ENCODE measurements at regions not wholly inside any gene's neighbourhood (a gene's known extent, or its start where the extent isn't known, plus 50 kb on each side); places are given as distances from the start of the nearest gene placed in this dataset.

DNA sequence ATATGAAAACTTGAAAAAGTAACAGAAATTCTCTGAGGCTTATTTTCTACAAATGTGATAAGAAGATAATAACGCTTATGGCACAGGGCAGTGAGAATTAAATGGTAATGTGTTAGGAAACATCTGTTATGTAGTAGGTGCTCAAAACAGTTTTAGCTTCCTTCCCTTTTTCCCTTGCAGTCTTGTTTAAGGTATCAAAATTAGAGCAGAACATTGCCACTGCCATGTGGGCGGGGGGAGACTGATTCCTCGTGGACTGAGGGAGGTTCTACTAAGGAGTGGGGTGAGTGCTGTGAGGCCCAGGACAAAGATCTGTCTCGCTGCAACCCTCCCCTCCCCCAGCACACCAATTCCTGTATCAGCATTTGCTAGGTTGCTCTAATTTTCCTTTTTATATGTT, 702.4 kb downstream of the TUSC7 start:
- Mint-ChIP-seq H3K4me3 (no peak overlapping the region), H3K27me3 (peaks cover 2% of the 10 kb centered on the region), H3K27ac (no peak overlapping the region), H3K9me3 (peaks cover 19% of the 10 kb centered on the region), H3K36me3 (no peaks in the 10 kb centered on the region), H3K4me1 (no peaks in the 10 kb centered on the region)

DNA sequence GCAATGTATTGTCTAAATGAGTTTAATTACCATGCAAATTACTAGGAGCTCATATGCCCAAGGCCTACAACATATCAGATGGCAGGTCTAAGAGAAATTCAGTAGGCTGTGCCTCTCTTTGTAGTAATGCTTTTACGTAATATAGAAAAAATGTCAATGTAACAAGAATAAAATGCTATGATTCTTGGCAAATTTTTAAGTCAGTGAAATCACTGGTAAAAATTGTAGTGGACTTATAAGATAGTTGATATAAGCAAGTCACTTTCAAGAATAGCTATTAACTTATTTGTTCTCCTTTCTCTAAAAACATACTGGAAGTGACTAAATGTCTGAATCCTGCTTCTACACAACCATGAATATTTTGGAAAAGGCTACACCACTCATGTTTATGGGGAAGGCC, 707.8 kb downstream of the TUSC7 start:
- Mint-ChIP-seq H3K36me3 (no peaks in the 10 kb centered on the region), H3K9me3 (peaks cover 11% of the 10 kb centered on the region), H3K4me1 (no peaks in the 10 kb centered on the region), H3K27ac (no peak overlapping the region), H3K27me3 (peaks cover 2% of the 10 kb centered on the region), H3K4me3 (no peak overlapping the region)

GRCh38 chr3:117427081-117427480, 717.5 kb downstream of the TUSC7 start:
- Mint-ChIP-seq H3K27me3 (no peaks in the 10 kb centered on the region), H3K27ac (no peak overlapping the region), H3K9me3 (no peaks in the 10 kb centered on the region), H3K4me3 (no peak overlapping the region), H3K36me3 (no peaks in the 10 kb centered on the region), H3K4me1 (no peaks in the 10 kb centered on the region)

- Mint-ChIP-seq H3K27me3 (no peaks in the 10 kb centered on the region), H3K4me3 (no peak overlapping the region), H3K4me1 (no peaks in the 10 kb centered on the region), H3K36me3 (no peaks in the 10 kb centered on the region), H3K27ac (no peak overlapping the region), H3K9me3 (no peaks in the 10 kb centered on the region)
Observed at GRCh38 chr3:117433427-117433826, 723.8 kb downstream of the TUSC7 start.

DNA sequence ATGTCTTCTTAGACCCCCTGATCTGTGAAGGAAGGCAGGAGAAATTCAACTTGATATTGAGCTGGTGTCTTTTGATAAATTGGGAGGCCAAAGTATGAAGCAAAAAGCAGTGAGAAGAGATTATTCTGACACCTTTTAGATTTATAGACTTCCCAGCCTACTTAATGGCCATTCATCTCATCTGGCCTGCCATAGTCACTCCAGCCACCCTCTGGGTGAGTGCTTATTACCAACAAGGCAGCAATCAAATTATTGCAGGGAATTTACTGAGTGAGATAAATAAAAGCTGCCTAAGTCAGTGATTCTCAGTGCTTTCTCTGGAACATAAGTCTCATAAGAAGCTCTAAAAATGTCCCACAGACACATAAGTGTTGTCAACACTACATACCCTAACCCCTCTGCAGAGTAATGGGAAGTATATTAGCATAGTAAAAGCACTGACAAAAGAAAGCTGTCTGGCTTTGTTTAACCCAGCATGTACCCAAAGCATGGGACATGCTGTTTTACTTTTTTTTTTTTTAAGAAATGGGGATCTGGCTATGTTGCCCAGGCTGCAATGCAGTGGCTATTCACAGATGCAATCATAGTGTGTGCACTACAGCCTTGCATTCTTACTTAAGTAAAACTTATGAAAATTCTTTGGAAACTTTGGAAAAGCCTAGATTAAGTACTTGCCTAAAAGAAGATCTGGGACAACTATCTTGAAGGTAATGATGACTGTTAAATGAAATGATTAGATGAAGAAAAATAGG, 725.3 kb downstream of the TUSC7 start:
- H3K27me3 Mint-ChIP-seq, result no peaks in the 10 kb centered on the region
- H3K27ac Mint-ChIP-seq, result no peak overlapping the region
- no peaks in the 10 kb centered on the region for H3K4me1 Mint-ChIP-seq
- no peak overlapping the region for H3K4me3 Mint-ChIP-seq
- no peaks in the 10 kb centered on the region for H3K36me3 Mint-ChIP-seq
- H3K9me3 Mint-ChIP-seq, result no peaks in the 10 kb centered on the region

DNA sequence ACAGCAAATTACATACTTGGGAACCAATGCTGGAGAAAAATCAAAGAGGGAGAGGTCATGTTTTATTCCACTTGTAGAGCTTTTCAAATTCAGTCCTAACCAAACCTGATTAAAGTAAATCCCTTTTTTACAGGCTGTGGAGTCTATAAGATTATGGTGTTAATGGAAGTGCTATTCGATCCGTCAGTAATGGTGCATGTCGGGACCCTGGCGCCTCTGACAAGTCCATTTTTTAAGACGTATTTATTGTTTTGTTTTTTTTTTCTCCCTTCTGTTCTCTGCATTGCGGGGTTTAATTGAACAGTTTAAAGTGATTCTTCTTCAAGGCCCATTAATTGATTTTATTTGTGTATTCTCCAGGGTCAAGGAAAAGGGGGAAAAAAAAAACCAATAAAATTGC, 725.9 kb downstream of the TUSC7 start:
- Mint-ChIP-seq H3K9me3 (no peaks in the 10 kb centered on the region), H3K27ac (no peak overlapping the region), H3K36me3 (no peaks in the 10 kb centered on the region), H3K4me1 (no peaks in the 10 kb centered on the region), H3K27me3 (no peaks in the 10 kb centered on the region), H3K4me3 (no peak overlapping the region)

DNA sequence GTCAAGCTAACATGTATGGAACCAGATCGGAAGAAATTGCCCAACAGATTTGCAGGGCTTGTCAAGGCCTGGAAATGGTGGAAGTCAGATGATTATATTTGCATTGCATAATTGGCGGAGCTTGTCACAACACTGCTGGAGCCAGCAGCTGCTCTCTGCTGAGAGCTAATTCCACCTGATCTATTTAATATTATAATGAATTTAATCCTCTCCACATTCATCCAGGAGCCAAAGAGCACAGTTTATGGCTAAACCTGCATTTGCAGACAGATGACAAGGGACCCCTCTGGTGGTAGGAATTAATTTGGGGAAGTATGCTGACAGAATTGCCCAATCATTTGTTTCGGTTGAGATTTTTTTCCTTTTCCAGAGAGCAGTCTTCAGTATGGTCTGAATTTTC, 730.2 kb downstream of the TUSC7 start:
- Mint-ChIP-seq H3K4me1 (no peaks in the 10 kb centered on the region), H3K9me3 (no peaks in the 10 kb centered on the region), H3K36me3 (no peaks in the 10 kb centered on the region), H3K4me3 (no peak overlapping the region), H3K27me3 (no peaks in the 10 kb centered on the region), H3K27ac (no peak overlapping the region)

DNA sequence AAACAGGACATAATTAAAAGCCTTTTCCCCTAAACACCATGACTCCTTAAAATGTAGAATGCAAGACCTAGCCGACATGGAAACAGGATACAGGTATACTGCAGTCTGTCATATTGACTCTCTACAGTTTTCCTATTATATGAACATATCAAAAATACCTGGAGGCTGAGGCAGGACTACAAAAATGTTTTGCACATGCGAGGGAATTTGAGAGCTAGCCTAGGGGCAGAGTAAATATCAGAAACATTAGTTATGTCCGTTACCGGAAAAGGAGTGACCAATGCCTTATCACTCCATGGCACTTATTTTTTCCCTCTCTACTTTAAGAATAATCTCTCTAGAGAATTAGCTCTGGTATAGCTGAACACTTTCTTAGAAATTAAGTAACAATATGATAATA, 732.3 kb downstream of the TUSC7 start:
- Mint-ChIP-seq H3K27ac (no peak overlapping the region), H3K36me3 (no peaks in the 10 kb centered on the region), H3K27me3 (no peaks in the 10 kb centered on the region), H3K4me1 (no peaks in the 10 kb centered on the region), H3K4me3 (no peak overlapping the region), H3K9me3 (no peaks in the 10 kb centered on the region)

- Mint-ChIP-seq H3K4me1 (no peaks in the 10 kb centered on the region), H3K9me3 (peaks cover 1% of the 10 kb centered on the region), H3K4me3 (no peak overlapping the region), H3K36me3 (no peaks in the 10 kb centered on the region), H3K27ac (no peak overlapping the region), H3K27me3 (no peaks in the 10 kb centered on the region)
Observed at GRCh38 chr3:117442566-117442965, 733.0 kb downstream of the TUSC7 start.

DNA sequence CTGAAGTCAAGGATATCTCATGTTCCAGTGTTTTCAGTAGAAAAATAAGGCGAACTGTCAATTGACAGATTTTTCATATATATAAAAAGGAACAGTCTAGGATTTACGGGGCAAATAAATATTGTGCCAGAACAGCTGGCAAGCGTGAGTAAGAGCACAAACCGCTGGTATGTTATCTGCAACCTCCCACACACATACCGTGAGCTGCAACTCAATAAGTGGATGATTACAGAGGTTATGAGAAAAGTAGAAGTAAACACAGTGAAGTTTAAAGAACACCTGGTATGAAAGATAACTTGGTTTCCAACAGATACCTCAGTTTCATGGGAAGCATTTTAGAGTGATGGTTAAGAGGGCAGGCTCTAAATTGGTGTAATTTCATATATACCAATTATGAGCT, 733.4 kb downstream of the TUSC7 start:
- Mint-ChIP-seq H3K4me3 (no peak overlapping the region), H3K27me3 (no peaks in the 10 kb centered on the region), H3K36me3 (no peaks in the 10 kb centered on the region), H3K4me1 (no peaks in the 10 kb centered on the region), H3K9me3 (peaks cover 6% of the 10 kb centered on the region), H3K27ac (no peak overlapping the region)

GRCh38 chr3:117444175-117444574, 734.6 kb downstream of the TUSC7 start:
- Mint-ChIP-seq H3K27me3 (no peaks in the 10 kb centered on the region), H3K4me3 (no peak overlapping the region), H3K9me3 (peaks cover 7% of the 10 kb centered on the region), H3K4me1 (no peaks in the 10 kb centered on the region), H3K36me3 (no peaks in the 10 kb centered on the region), H3K27ac (no peak overlapping the region)

DNA sequence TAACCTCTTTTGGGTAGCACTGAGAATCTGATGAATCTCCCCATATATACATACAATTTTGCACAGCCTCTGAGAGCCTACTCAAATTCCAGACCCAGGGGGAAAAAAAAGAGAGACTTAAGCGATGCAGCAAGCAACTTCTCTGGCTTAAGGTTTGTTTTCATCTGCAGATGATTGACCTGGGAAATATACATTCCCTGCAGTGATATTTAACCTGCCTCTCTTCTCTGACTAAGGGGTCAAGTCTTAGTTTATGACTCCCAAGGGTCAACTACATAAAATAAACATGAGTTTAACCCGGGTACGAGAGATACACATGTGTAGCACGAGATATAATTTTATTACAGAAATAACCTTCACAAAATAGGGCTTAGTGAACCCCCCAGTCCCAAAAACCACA, 737.8 kb downstream of the TUSC7 start:
- H3K27me3 Mint-ChIP-seq, result no peaks in the 10 kb centered on the region
- H3K27ac Mint-ChIP-seq, result no peak overlapping the region
- no peaks in the 10 kb centered on the region for H3K4me1 Mint-ChIP-seq
- H3K4me3 Mint-ChIP-seq, result no peak overlapping the region
- no peaks in the 10 kb centered on the region for H3K36me3 Mint-ChIP-seq
- peaks cover 7% of the 10 kb centered on the region for H3K9me3 Mint-ChIP-seq

DNA sequence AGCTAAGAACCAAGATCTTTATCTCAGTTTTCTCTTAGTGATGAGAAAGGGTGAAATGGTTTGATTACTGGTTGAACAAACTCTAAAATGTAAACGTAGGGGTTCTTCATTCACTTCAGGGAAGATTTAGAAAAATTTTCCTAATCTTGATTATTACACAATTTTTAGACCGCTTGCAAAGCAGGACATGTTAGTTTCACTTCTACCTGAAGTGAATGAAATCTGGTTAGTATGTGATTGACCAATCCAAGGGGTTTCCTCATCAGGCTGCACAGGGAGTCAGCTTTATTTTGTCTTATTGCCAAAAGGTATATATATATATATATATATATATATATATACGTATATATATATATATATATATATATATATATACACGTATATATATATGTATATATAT, 740.4 kb downstream of the TUSC7 start:
- Mint-ChIP-seq H3K9me3 (peaks cover 7% of the 10 kb centered on the region), H3K36me3 (no peaks in the 10 kb centered on the region), H3K27ac (no peak overlapping the region), H3K27me3 (no peaks in the 10 kb centered on the region), H3K4me3 (no peak overlapping the region), H3K4me1 (no peaks in the 10 kb centered on the region)

DNA sequence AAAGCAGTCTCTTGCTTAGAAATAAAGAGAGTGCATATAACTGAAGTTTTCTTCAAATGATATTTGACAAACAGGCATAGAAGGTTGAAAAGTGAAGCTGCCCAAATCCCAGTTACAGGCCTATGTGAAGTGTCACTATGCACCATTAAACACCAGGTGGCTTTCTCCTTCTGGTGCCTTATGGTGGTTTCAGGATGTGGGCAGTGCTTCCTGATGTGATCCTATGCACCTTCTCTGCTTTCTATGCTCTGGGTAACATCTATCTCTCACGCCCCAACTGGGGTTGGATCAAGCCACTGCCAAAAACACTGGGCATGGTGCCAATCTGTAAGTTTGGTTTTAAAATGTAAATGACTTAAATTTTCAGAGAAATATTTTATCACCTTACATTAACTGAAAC, 744.7 kb downstream of the TUSC7 start:
- no peak overlapping the region for H3K4me3 Mint-ChIP-seq
- H3K36me3 Mint-ChIP-seq, result no peaks in the 10 kb centered on the region
- H3K4me1 Mint-ChIP-seq, result no peaks in the 10 kb centered on the region
- no peak overlapping the region for H3K27ac Mint-ChIP-seq
- no peaks in the 10 kb centered on the region for H3K27me3 Mint-ChIP-seq
- no peaks in the 10 kb centered on the region for H3K9me3 Mint-ChIP-seq

DNA sequence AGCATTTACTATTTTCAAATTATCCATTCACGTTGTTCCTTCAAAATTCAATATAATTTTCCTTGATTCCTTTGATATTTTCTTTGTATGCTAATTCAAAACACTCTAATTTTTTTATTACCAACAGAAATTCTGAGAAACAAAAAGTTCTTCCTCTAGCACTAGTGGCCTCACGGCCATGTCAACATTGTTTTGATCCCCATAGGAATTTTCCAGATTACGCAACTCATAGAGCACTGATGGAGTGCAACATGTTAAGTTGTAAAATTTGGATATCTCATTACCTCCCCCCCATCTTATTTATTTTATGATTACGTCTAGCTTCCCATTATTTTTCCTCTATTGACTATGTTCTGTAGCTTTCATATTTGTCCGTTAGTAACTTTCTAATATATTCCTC, 745.3 kb downstream of the TUSC7 start:
- Mint-ChIP-seq H3K27ac (no peak overlapping the region), H3K27me3 (no peaks in the 10 kb centered on the region), H3K36me3 (no peaks in the 10 kb centered on the region), H3K4me3 (no peak overlapping the region), H3K4me1 (no peaks in the 10 kb centered on the region), H3K9me3 (no peaks in the 10 kb centered on the region)

GRCh38 chr3:117455782-117456181, 746.2 kb downstream of the TUSC7 start:
- Mint-ChIP-seq H3K27ac (no peak overlapping the region), H3K27me3 (no peaks in the 10 kb centered on the region), H3K4me1 (no peaks in the 10 kb centered on the region), H3K9me3 (no peaks in the 10 kb centered on the region), H3K4me3 (no peak overlapping the region), H3K36me3 (no peaks in the 10 kb centered on the region)
